ENCODE measurements at regions not wholly inside any gene's neighbourhood (a gene's known extent, or its start where the extent isn't known, plus 50 kb on each side); places are given as distances from the start of the nearest gene placed in this dataset.
"Not testable (repeated sequence)": the region's sequence is repeated elsewhere in the genome, so short reads cannot be mapped to it uniquely, and the experiment has no call there.

DNA sequence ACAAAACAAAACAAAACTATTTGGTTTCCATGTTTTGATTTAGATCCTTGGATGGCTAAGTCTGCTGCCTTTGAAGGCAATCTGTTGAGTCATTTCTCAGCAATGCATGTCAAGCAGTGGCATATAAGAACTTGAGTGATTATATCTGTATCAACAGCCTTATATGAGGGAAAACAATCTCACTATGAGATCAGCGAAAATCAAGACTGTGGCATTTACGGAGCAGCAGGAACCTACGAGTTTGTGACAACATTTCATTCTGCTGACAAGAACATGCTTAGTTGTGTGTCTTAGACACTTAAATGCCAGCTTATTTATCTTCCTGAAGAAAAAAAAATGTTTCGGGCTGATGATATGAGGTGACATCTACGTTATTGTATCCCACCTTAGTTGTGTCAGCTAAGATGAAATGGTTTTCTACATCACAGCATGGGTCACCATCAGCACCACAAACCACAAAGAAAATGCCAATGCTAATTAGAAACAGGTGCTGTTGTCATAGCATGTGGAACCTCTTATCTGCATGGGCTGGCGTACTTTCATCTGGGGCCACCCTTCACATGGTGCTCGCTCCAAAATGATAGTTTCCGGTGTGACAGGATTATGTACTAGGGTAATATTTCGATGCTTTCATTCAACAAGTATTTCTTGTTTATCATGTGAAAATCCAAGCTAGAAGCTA lies 1085.5 kb downstream of the SORCS1 start:
- DNase-seq (ENCODE audit: low spot score): no peak

- no peak for DNase-seq (ENCODE audit: low spot score)
Measured at GRCh38 chr10:106076496-106076895, 1088.0 kb downstream of the SORCS1 start.

- no peak for DNase-seq (ENCODE audit: low spot score)
Measured at GRCh38 chr10:106053061-106053460, 1111.4 kb downstream of the SORCS1 start.

GRCh38 chr10:106044503-106044902 lies 1120.0 kb downstream of the SORCS1 start:
- DNase-seq (ENCODE audit: low spot score): no peak

DNA sequence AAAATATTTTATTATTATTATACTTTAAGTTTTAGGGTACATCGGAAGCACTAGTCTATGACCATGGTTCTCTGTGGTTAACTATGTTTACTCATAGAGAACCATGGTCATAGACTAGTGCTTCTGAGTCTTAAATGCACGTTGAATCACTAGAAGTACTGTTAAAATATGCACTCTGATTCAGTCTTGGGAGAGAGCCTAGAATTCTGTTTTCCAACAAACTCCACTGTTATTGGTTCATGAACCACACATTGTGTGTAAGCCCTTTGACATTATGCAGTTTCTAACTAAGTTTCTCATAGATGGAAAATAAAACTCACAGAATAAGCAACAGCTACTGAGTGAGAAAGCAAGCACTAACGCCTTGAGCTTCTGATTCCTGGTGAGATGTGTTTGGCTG lies 1120.6 kb downstream of the SORCS1 start:
- DNase-seq (ENCODE audit: low spot score): no peak

DNA sequence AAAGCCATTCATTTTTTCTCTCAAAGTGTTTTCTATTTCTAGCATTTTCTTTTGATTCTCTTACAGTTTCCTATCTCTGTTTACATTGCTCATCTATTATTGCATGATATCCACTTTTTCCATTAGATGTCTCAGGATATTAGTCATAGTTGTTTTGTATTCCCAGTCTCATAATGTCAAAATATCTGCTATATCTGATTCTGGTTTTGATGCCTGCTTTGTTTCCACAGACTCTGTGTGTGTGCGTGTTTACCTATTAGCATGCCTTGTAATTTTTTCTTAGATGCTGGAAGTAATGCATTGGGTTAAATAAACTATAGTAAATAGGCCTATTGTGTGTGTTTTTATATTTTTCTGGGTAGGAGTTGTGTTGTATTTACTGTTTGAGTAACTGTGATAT lies 1126.3 kb downstream of the SORCS1 start:
- no peak for DNase-seq (ENCODE audit: low spot score)

- no peak for DNase-seq (ENCODE audit: low spot score)
Measured at GRCh38 chr10:106033065-106033464, 1131.4 kb downstream of the SORCS1 start.

- no peak for DNase-seq (ENCODE audit: low spot score)
Measured at GRCh38 chr10:106032450-106033002, 1132.0 kb downstream of the SORCS1 start.

DNA sequence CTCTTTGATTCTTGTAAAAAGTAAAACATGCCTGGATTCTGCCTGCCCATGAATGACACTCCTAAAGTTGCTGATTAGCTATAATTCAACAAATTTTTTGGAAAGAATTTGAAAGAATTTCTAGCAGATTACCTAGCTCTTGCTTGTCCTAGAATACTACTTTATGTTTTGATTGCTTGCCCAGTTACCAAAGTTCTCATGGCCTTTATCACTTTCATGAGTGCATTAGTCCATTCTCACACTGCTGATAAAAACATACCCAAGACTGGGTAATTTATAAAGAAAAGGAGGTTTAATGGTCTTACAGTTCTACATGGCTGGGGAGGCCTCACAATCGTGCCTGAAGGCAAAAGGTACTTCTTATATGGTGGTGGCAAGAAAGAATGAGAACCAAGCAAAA lies 1137.3 kb downstream of the SORCS1 start:
- no peak for DNase-seq (ENCODE audit: low spot score)

DNA sequence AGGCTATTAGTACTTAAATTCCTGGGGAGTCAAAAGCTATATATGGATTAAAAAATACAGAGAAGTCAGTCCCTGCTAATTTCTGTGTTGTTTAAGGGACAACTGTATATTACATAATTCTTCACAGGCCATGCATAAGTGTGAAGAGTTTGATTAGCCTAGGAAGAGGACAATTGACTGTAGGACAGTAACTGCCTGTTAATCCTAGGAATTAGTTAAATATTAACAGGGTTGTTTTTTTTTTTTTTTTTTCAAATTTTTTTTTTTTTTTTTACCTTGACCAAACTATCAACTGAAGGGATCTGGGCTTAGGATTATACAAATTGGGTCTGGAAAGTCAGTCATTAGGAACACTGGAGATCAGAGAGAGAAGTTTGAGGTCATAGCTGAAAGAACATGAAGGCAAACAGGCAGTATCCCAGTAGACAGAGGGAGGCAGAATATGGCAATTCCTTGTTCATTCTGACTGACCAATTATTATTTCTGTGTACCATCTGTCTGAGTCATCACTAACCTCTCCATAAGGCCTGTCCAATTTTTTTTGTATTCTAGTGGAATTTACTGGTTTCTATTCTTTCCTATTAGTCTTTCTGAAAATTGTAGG lies 1139.2 kb downstream of the SORCS1 start:
- DNase-seq (ENCODE audit: low spot score): no peak

DNA sequence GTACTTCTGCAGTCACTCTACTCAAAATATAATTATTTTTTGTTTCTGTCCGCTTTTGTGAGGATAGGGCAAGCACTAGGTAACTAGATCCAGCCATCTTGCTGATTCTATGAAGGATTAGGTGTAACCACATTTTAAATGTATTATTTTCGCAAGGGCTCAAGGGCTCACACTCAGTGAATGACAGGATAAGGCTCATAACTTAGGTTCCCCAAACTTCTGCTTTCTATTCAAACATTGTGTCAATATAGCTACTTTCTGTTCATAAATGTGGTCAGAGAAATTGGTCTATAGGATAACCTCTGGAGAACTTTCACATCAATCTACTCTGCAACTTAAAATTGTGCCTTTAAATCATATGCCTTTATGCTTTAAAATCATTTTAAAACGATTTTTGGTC lies 1141.2 kb downstream of the SORCS1 start:
- DNase-seq (ENCODE audit: low spot score): no peak

DNA sequence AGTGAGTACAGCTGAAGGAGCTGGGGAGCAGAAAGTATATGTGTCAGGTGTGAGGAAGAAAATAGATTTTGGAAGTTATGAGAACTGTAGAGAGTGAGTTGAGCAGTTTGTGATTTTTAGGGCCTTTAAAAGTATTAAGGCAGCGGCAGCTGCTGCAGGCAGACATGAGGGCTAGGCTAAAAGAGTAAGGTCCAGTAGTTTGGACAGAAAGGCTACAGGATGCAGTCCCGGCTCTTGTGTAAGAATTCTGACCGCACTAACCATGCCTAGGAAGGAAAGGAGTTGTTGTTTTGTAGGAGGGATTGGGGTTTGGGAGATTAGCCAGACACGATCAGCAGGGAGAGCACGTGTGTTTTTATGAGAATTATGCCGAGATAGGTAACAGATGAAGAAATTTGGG lies 1144.9 kb downstream of the SORCS1 start:
- not testable (repeated sequence) for DNase-seq (ENCODE audit: low spot score)

DNA sequence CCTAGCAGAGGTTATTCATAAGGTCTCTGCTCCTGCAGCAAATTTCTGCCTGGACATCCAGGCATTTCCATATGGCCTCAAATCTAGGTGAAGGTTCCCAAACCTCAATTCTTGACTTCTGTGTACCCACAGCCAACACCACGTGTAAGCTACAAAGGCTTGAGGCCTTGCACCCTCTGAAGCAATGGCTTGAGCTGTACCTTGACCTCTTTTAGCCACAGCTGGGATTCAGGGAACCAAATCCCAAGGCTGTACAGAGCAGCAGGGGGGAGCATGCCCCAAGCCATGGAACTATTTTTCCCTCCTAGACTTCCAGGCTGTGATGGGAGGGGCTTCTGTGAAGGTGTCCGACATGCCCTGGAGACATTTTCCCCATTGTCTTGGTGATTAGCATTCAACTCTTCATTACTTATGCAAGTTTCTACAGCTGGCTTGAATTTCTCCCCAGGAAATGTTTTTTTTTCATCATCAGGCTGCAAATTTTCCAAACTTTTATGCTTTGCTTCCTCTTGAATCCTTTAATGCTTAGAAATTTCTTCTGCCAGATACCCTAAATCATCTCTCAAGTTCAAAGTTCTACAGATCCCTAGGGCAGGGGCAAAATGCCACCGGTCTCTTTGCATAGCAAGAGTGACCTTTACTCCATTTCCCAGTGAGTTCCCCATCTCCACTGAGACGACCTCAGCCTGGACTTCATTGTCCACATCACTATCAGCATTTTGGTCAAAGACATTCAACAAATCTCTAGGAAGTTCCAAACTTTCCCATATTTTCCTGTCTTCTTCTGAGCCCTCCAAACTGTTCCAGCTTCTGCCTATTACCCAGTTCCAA lies 1148.9 kb downstream of the SORCS1 start:
- DNase-seq (ENCODE audit: low spot score): not testable (repeated sequence)

DNA sequence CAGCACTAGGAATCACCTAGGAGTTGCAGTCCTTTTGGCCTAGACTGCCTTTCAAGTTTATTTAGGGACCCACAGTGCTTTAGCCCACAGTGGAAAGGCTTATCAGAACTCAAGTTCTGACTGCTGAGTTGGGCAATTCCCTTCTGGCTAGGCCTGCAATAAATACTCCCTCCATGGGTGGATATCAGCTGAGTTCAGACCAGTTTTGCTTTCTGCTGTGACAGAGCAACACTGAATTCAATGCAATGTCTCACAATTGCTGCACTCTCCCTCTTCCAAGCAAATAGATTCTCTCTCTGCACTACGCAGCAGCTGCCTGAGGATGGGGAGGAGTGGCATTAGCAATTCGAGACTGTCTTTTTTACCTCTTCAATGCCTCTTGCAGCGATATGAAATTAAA lies 1153.3 kb downstream of the SORCS1 start:
- no peak for DNase-seq (ENCODE audit: low spot score)

GRCh38 chr10:106000721-106001120 lies 1163.8 kb downstream of the SORCS1 start:
- no peak for DNase-seq (ENCODE audit: low spot score)

DNA sequence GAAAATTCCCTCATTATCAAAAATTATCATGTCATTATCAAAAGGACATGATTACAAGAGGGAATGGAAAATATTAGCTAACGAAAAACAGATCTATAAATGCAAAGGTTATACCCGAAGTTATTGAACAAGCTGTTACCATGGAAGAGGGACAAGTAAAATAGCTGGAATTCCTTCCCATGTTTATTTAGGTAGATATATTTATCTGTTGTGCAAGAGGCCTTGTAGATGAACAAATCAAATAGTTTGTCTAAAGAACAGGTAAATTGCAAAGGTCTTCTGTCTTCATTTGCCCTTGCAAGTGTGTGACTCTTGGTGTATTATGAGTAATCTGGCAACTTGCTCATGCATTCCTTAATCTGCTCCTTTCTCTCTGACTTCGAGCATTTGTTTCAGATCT lies 1170.9 kb downstream of the SORCS1 start:
- no peak for DNase-seq (ENCODE audit: low spot score)

DNA sequence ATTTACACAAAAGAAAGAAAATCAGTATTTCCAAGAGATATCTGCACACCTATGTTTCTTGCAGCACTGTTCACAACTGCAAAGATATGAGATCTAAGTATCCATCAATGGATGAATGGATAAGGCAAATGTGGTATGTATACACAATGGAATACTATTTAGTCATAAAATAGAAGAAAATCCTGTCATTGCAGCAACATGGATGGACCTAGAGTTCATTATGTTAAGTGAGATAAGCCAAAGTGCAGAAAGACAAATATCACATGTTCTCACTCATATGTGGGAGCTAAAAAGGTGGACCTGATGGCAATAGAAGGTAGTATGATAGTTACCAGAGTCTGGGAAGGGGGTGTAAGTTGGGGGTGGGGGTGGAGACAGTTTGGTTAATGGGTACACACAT lies 1171.6 kb downstream of the SORCS1 start:
- DNase-seq (ENCODE audit: low spot score): no peak

DNA sequence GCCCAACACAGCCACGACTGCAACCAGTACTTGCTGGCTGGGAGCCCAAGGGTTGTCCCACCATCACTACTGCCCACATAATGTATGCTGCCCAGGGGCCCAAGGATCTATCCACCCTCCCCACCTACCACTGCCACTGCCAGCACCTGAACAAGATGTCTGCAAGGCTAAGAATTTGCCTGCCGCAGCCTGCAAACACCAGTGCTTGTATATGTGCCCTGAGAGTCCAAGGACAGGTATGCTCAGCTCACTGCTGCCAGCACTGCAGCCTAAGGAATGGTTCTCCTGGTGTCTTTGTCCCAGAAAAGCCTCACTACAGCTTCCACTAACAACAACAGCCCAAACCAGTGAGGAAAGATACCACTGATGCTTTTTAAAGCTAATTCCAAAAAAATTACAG lies 1174.0 kb downstream of the SORCS1 start:
- DNase-seq (ENCODE audit: low spot score): no peak

- no peak for DNase-seq (ENCODE audit: low spot score)
Measured at GRCh38 chr10:105989995-105990394, 1174.5 kb downstream of the SORCS1 start.

GRCh38 chr10:105988848-105989247 lies 1175.7 kb downstream of the SORCS1 start:
- no peak for DNase-seq (ENCODE audit: low spot score)

DNA sequence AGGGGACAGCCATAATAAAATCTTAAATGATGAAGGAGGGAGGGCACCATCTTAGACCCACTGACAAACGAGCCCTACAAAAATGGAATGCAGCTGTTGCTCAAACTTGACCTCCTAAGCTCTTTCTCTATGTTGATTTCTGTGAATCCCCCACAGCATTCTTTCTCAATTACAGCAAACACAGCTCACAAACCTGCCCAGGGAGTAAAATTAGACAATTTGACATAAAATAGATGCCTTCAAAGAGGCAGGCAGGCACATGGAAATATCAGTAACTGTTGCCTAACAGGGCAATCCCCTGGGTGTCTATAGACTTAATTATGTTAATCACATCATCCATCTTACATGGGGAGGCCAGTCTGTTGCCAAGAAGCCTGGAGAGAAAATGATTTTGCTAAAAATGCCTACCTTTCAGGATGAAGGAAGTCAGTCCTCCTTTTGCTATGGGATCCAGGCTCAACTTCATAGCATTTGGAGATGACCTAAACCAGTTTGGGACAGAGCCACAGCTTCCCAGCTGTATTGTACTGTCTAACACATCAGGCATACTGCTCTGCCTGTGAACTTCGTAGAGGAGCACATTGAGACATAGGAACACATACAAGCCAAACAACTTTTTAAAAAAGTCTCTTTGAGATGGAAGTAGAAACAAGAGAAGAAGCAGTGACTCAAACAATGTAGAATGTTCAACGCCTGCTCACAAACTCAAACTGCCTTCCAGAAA lies 1177.4 kb downstream of the SORCS1 start:
- DNase-seq (ENCODE audit: low spot score): no peak

GRCh38 chr10:105986486-105986885 lies 1178.0 kb downstream of the SORCS1 start:
- no peak for DNase-seq (ENCODE audit: low spot score)

Measured in NAMALWA (cell line).